ENCODE measurements at regions not wholly inside any gene's neighbourhood (a gene's known extent, or its start where the extent isn't known, plus 50 kb on each side); places are given as distances from the start of the nearest gene placed in this dataset.

DNA sequence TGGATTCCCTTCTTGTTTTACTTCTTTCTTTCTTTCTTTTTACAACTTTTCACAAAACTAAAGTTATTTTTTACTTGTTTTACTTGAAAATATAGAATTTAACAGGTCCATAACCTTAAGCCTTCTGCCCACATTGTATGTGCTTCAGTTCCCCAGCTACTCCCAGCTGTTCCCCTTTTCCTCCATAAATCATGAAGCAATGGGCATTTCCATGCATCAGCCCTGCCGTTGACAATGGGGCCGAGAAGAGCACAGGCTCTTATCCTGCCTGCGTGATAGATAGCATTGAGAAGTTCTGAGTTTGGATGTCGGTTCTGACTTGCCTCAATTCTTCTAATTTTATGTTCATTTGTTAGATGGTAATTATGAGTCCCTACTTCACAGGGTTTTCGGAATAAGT, 583.8 kb downstream of the CDH26 start:
- TF ChIP-seq, protein P1, sequence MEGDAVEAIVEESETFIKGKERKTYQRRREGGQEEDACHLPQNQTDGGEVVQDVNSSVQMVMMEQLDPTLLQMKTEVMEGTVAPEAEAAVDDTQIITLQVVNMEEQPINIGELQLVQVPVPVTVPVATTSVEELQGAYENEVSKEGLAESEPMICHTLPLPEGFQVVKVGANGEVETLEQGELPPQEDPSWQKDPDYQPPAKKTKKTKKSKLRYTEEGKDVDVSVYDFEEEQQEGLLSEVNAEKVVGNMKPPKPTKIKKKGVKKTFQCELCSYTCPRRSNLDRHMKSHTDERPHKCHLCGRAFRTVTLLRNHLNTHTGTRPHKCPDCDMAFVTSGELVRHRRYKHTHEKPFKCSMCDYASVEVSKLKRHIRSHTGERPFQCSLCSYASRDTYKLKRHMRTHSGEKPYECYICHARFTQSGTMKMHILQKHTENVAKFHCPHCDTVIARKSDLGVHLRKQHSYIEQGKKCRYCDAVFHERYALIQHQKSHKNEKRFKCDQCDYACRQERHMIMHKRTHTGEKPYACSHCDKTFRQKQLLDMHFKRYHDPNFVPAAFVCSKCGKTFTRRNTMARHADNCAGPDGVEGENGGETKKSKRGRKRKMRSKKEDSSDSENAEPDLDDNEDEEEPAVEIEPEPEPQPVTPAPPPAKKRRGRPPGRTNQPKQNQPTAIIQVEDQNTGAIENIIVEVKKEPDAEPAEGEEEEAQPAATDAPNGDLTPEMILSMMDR (IDR thresholded peaks at IDR 0.05) = no peak
- no peak for TF ChIP-seq POLR2A (IDR thresholded peaks at IDR 0.05)

All from uterus (tissue), 2 donors.